ENCODE measurements at regions not wholly inside any gene's neighbourhood (a gene's known extent, or its start where the extent isn't known, plus 50 kb on each side); places are given as distances from the start of the nearest gene placed in this dataset.
"Not testable (repeated sequence)": the region's sequence is repeated elsewhere in the genome, so short reads cannot be mapped to it uniquely, and the experiment has no call there.

GRCh38 chr22:19599626-19600243 is 75.5 kb upstream of the CLDN5 start:
- H3K4me1 ChIP-seq, result no peaks in the 10 kb centered on the region
- intact Hi-C loops (cut with DNase I), result no loop called here
- TF ChIP-seq CTCF (IDR thresholded peaks at IDR 0.05) (no peak), POLR2A (IDR thresholded peaks at IDR 0.05) (no peak)
- H3K4me3 ChIP-seq (replicated peaks in 1 of 3), result no peak overlapping the region
- no peaks in the 10 kb centered on the region for H3K27me3 ChIP-seq
- no peak for DNase-seq
- no peak overlapping the region for H3K27ac ChIP-seq
- H3K9me3 ChIP-seq, result no peaks in the 10 kb centered on the region
- H3K36me3 ChIP-seq, result no peaks in the 10 kb centered on the region
- WGBS, 2 donors, result 87% methylated on average over 10 to 11 of the region's 12 CpGs

DNA sequence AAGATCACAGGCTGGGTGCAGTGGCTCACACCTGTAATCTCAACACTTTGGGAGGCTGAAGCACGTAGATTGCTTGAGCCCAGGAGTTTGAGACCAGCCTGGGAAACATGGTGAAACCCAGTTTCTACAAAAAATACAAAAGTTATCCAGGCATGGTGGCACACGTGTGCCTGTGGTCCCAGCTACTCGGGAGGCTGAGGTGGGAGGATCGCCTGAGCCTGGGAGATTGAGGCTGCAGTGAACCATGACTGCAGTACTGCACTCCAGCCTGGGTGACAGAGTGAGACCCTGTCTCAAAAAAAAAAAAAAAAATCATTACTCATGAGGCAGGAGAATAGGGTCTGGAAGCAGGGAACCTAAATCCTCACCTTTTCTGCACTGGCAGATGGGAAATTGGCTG is 79.1 kb upstream of the CLDN5 start:
- H3K4me3 ChIP-seq (replicated peaks in 1 of 3); H3K9me3 ChIP-seq; intact Hi-C loops (cut with DNase I); DNase-seq; H3K36me3 ChIP-seq; H3K27ac ChIP-seq; H3K27me3 ChIP-seq: not testable (repeated sequence)
- WGBS, 2 donors, result 83 to 85% methylated on average over 4 of the region's 4 CpGs
- H3K4me1 ChIP-seq, result peaks cover 0 to 18% of the 10 kb centered on the region in 2 donors

GRCh38 chr22:19603767-19604166 is 79.6 kb upstream of the CLDN5 start:
- TF ChIP-seq CTCF (IDR thresholded peaks at IDR 0.05), result no peak

GRCh38 chr22:19604711-19605268 is 80.6 kb upstream of the CLDN5 start:
- no peak for TF ChIP-seq POLR2A (IDR thresholded peaks at IDR 0.05)
- TF ChIP-seq CTCF (IDR thresholded peaks at IDR 0.05), result no peak
- WGBS, 2 donors, result 68 to 74% methylated on average over 9 of the region's 9 CpGs
- Histone ChIP-seq H3K4me3 (replicated peaks in 1 of 3) (no peak overlapping the region), H3K4me1 (peaks cover 0 to 18% of the 10 kb centered on the region in 2 donors), H3K27me3 (no peaks in the 10 kb centered on the region), H3K9me3 (no peaks in the 10 kb centered on the region), H3K27ac (no peak overlapping the region), H3K36me3 (no peaks in the 10 kb centered on the region)
- no peak for DNase-seq
- intact Hi-C loops (cut with DNase I), result no loop called here

More at GRCh38 chr22:19603767-19604166, 79.6 kb upstream of the CLDN5 start:
- H3K27ac ChIP-seq, result no peak overlapping the region
- 93 to 94% methylated on average over 3 of the region's 3 CpGs for WGBS, 2 donors
- H3K36me3 ChIP-seq, result no peaks in the 10 kb centered on the region
- intact Hi-C loops (cut with DNase I), result no loop called here
- H3K9me3 ChIP-seq, result no peaks in the 10 kb centered on the region
- DNase-seq, result no peak
- peaks cover 0 to 18% of the 10 kb centered on the region in 2 donors for H3K4me1 ChIP-seq
- no peak overlapping the region for H3K4me3 ChIP-seq (replicated peaks in 1 of 3)
- H3K27me3 ChIP-seq, result no peaks in the 10 kb centered on the region

GRCh38 chr22:19605508-19606331 is 81.5 kb upstream of the CLDN5 start:
- 76 to 85% methylated on average over 13 of the region's 28 CpGs for WGBS, 2 donors
- Histone ChIP-seq H3K27me3 (no peaks in the 10 kb centered on the region), H3K4me3 (replicated peaks in 1 of 3) (no peak overlapping the region), H3K27ac (no peak overlapping the region), H3K9me3 (no peaks in the 10 kb centered on the region), H3K4me1 (peaks cover 0 to 18% of the 10 kb centered on the region in 2 donors), H3K36me3 (no peaks in the 10 kb centered on the region)
- intact Hi-C loops (cut with DNase I), result no loop called here
- peak in 1 of 2 donors; percentile 8 for DNase-seq
- TF ChIP-seq POLR2A (IDR thresholded peaks at IDR 0.05) (peak in 1 of 2 donors; percentile 14), CTCF (IDR thresholded peaks at IDR 0.05) (no peak)

Data from thyroid gland (tissue), 4 donors.